CD4-positive, CD25-positive, alpha-beta regulatory T cell (primary cell): ENCODE measurements at regions not wholly inside any gene's neighbourhood (a gene's known extent, or its start where the extent isn't known, plus 50 kb on each side); places are given as distances from the start of the nearest gene placed in this dataset.

ENCODE experiments used
- ATAC-seq, 2 donors: fragments of 150-1000 bp; cut with Tn5 transposase; one replicate each; pipeline ENCODE4 v1.10.0; 2021; ENCODE audit warnings: low read depth in 2 of 2, moderate number of reproducible peaks in 2 of 2, moderate library complexity in 1 of 2
- DNase-seq, 3 donors: peaks; one replicate each; pipeline versions ENCODE4 v3.0.0 to v3.0.0-alpha.2; 2012 to 2022; ENCODE audit warnings: mixed read lengths in 1 of 3
- H3K27ac ChIP-seq: one replicate; pipeline ENCODE4 v1.7.0; 2013; ENCODE audit warnings: mild to moderate bottlenecking, low read length; ENCODE audit not compliant: insufficient read depth, poor library complexity, severe bottlenecking
- H3K27me3 ChIP-seq: one replicate; pipeline ENCODE4 v1.7.0; 2013; ENCODE audit warnings: low read length; ENCODE audit not compliant: control insufficient read depth, insufficient read depth
- H3K36me3 ChIP-seq: one replicate; pipeline ENCODE4 v1.7.0; 2013; ENCODE audit warnings: mild to moderate bottlenecking, low read length, moderate library complexity; ENCODE audit not compliant: control insufficient read depth, insufficient read depth
- H3K4me1 ChIP-seq: 2 replicates; pipeline ENCODE4 v1.7.0; 2013; ENCODE audit warnings: mild to moderate bottlenecking, low read length; ENCODE audit not compliant: insufficient read depth, control insufficient read depth, poor library complexity, severe bottlenecking
- H3K4me3 ChIP-seq: one replicate; pipeline ENCODE4 v1.7.0; 2013; ENCODE audit warnings: low read depth, mild to moderate bottlenecking, low read length, moderate library complexity
- H3K9me3 ChIP-seq, 2 experiments: 1 replicate in 1 of 2; 2 replicates in 1 of 2; pipeline ENCODE4 v1.7.0; 2013; ENCODE audit warnings: low read length in 2 of 2, mild to moderate bottlenecking in 1 of 2, moderate library complexity in 1 of 2; ENCODE audit not compliant: control insufficient read depth in 2 of 2
- H3K27ac Mint-ChIP-seq, 3 donors: one replicate each; pipeline ENCODE4 v1.8.0; 2020 to 2022; ENCODE audit warnings: mild to moderate bottlenecking in 3 of 3, mixed read lengths in 3 of 3, moderate library complexity in 2 of 3
- H3K27me3 Mint-ChIP-seq: one replicate; pipeline ENCODE4 v1.8.0; 2022; ENCODE audit warnings: mild to moderate bottlenecking, mixed read lengths
- H3K36me3 Mint-ChIP-seq: one replicate; pipeline ENCODE4 v1.8.0; 2020; ENCODE audit warnings: mixed read lengths
- H3K4me1 Mint-ChIP-seq, 4 donors: one replicate each; pipeline ENCODE4 v1.8.0; 2020 to 2022; ENCODE audit warnings: mixed read lengths in 4 of 4, mild to moderate bottlenecking in 1 of 4
- H3K4me3 Mint-ChIP-seq, 4 donors: one replicate each; pipeline ENCODE4 v1.8.0; 2020 to 2022; ENCODE audit warnings: mild to moderate bottlenecking in 4 of 4, mixed read lengths in 4 of 4, moderate library complexity in 3 of 4
- H3K9me3 Mint-ChIP-seq, 7 donors: one replicate each; pipeline ENCODE4 v1.8.0; 2020 to 2022; ENCODE audit warnings: mixed read lengths in 7 of 7, mild to moderate bottlenecking in 3 of 7, moderate library complexity in 2 of 7

GRCh38 chr13:110015253-110015652 is 228.9 kb upstream of the IRS2 start:
- ATAC-seq, result no peak
- Histone ChIP-seq H3K9me3 (no peaks in the 10 kb centered on the region), H3K27me3 (no peaks in the 10 kb centered on the region), H3K4me3 (no peak overlapping the region), H3K27ac (no peak overlapping the region), H3K36me3 (no peaks in the 10 kb centered on the region), H3K4me1 (no peaks in the 10 kb centered on the region)
- H3K27ac Mint-ChIP-seq, result no peak overlapping the region
- no peaks in the 10 kb centered on the region for H3K36me3 Mint-ChIP-seq
- peaks cover 0 to 3% (median 0%) of the 10 kb centered on the region in 7 donors for H3K9me3 Mint-ChIP-seq
- H3K4me1 Mint-ChIP-seq, result no peaks in the 10 kb centered on the region
- no peak overlapping the region for H3K4me3 Mint-ChIP-seq
- no peak for DNase-seq
- no peaks in the 10 kb centered on the region for H3K27me3 Mint-ChIP-seq

- no peaks in the 10 kb centered on the region for H3K27me3 ChIP-seq
- H3K9me3 ChIP-seq, result no peaks in the 10 kb centered on the region
- Mint-ChIP-seq H3K36me3 (no peaks in the 10 kb centered on the region), H3K27ac (no peak overlapping the region), H3K4me3 (no peak overlapping the region), H3K27me3 (no peaks in the 10 kb centered on the region), H3K9me3 (peaks cover 0 to 3% (median 0%) of the 10 kb centered on the region in 7 donors), H3K4me1 (no peaks in the 10 kb centered on the region)
- no peak for DNase-seq
- no peak for ATAC-seq
- no peak overlapping the region for H3K27ac ChIP-seq
- no peak overlapping the region for H3K4me3 ChIP-seq
- H3K36me3 ChIP-seq, result no peaks in the 10 kb centered on the region
- no peaks in the 10 kb centered on the region for H3K4me1 ChIP-seq
These were observed 228.3 kb upstream of the IRS2 start for GRCh38 chr13:110014719-110015118.

GRCh38 chr13:110012102-110012739 is 225.8 kb upstream of the IRS2 start:
- no peaks in the 10 kb centered on the region for H3K9me3 Mint-ChIP-seq
- no peak overlapping the region for H3K27ac Mint-ChIP-seq
- Histone ChIP-seq H3K36me3 (no peaks in the 10 kb centered on the region), H3K9me3 (no peaks in the 10 kb centered on the region), H3K27me3 (no peaks in the 10 kb centered on the region), H3K4me3 (no peak overlapping the region), H3K4me1 (no peaks in the 10 kb centered on the region), H3K27ac (no peak overlapping the region)
- no peaks in the 10 kb centered on the region for H3K4me1 Mint-ChIP-seq
- no peaks in the 10 kb centered on the region for H3K36me3 Mint-ChIP-seq
- DNase-seq (no peak), ATAC-seq (no peak)
- H3K27me3 Mint-ChIP-seq, result no peaks in the 10 kb centered on the region
- H3K4me3 Mint-ChIP-seq, result no peak overlapping the region

- no peaks in the 10 kb centered on the region for H3K4me1 Mint-ChIP-seq
- Histone ChIP-seq H3K27me3 (no peaks in the 10 kb centered on the region), H3K9me3 (no peaks in the 10 kb centered on the region), H3K4me3 (no peak overlapping the region), H3K36me3 (no peaks in the 10 kb centered on the region), H3K4me1 (no peaks in the 10 kb centered on the region), H3K27ac (no peak overlapping the region)
- ATAC-seq, result no peak
- H3K27ac Mint-ChIP-seq, result no peak overlapping the region
- no peaks in the 10 kb centered on the region for H3K36me3 Mint-ChIP-seq
- H3K4me3 Mint-ChIP-seq, result no peak overlapping the region
- H3K9me3 Mint-ChIP-seq, result peaks cover 0 to 2% (median 0%) of the 10 kb centered on the region in 7 donors
- no peak for DNase-seq
- peaks cover 4% of the 10 kb centered on the region for H3K27me3 Mint-ChIP-seq
These were observed 224.2 kb upstream of the IRS2 start for GRCh38 chr13:110010404-110011138.

GRCh38 chr13:110008816-110009215 is 222.4 kb upstream of the IRS2 start:
- Mint-ChIP-seq H3K27ac (no peak overlapping the region), H3K9me3 (peaks cover 0 to 2% (median 0%) of the 10 kb centered on the region in 7 donors), H3K4me3 (no peak overlapping the region), H3K4me1 (no peaks in the 10 kb centered on the region), H3K36me3 (no peaks in the 10 kb centered on the region), H3K27me3 (peaks cover 4% of the 10 kb centered on the region)
- H3K36me3 ChIP-seq, result no peaks in the 10 kb centered on the region
- no peak overlapping the region for H3K4me3 ChIP-seq
- H3K9me3 ChIP-seq, result no peaks in the 10 kb centered on the region
- no peaks in the 10 kb centered on the region for H3K27me3 ChIP-seq
- no peak for ATAC-seq
- H3K27ac ChIP-seq, result no peak overlapping the region
- DNase-seq, result no peak
- H3K4me1 ChIP-seq, result no peaks in the 10 kb centered on the region

GRCh38 chr13:110006304-110006703 is 219.9 kb upstream of the IRS2 start:
- no peaks in the 10 kb centered on the region for H3K36me3 Mint-ChIP-seq
- peaks cover 4% of the 10 kb centered on the region for H3K27me3 Mint-ChIP-seq
- DNase-seq, result no peak
- Histone ChIP-seq H3K27ac (no peak overlapping the region), H3K9me3 (no peaks in the 10 kb centered on the region), H3K4me3 (no peak overlapping the region), H3K27me3 (no peaks in the 10 kb centered on the region), H3K36me3 (no peaks in the 10 kb centered on the region), H3K4me1 (no peaks in the 10 kb centered on the region)
- peaks cover 0 to 2% (median 0%) of the 10 kb centered on the region in 7 donors for H3K9me3 Mint-ChIP-seq
- H3K27ac Mint-ChIP-seq, result no peak overlapping the region
- ATAC-seq, result no peak
- no peak overlapping the region for H3K4me3 Mint-ChIP-seq
- no peaks in the 10 kb centered on the region for H3K4me1 Mint-ChIP-seq

GRCh38 chr13:110005563-110005962 is 219.2 kb upstream of the IRS2 start:
- Mint-ChIP-seq H3K27ac (no peak overlapping the region), H3K27me3 (peaks cover 4% of the 10 kb centered on the region), H3K4me3 (no peak overlapping the region), H3K36me3 (no peaks in the 10 kb centered on the region), H3K9me3 (peaks cover 0 to 2% (median 0%) of the 10 kb centered on the region in 7 donors), H3K4me1 (no peaks in the 10 kb centered on the region)
- no peak for ATAC-seq
- Histone ChIP-seq H3K27ac (no peak overlapping the region), H3K27me3 (no peaks in the 10 kb centered on the region), H3K4me1 (no peaks in the 10 kb centered on the region), H3K9me3 (no peaks in the 10 kb centered on the region), H3K36me3 (no peaks in the 10 kb centered on the region), H3K4me3 (no peak overlapping the region)
- DNase-seq, result no peak

- H3K4me3 Mint-ChIP-seq, result no peak overlapping the region
- Histone ChIP-seq H3K4me1 (no peaks in the 10 kb centered on the region), H3K36me3 (no peaks in the 10 kb centered on the region), H3K27me3 (no peaks in the 10 kb centered on the region), H3K4me3 (no peak overlapping the region), H3K9me3 (no peaks in the 10 kb centered on the region), H3K27ac (no peak overlapping the region)
- H3K27me3 Mint-ChIP-seq, result peaks cover 4% of the 10 kb centered on the region
- peaks cover 0 to 2% (median 0%) of the 10 kb centered on the region in 7 donors for H3K9me3 Mint-ChIP-seq
- no peak overlapping the region for H3K27ac Mint-ChIP-seq
- H3K36me3 Mint-ChIP-seq, result no peaks in the 10 kb centered on the region
- ATAC-seq, result no peak
- H3K4me1 Mint-ChIP-seq, result no peaks in the 10 kb centered on the region
- no peak for DNase-seq
These were observed 218.4 kb upstream of the IRS2 start for GRCh38 chr13:110004814-110005213.
